ENCODE measurements at regions not wholly inside any gene's neighbourhood (a gene's known extent, or its start where the extent isn't known, plus 50 kb on each side); places are given as distances from the start of the nearest gene placed in this dataset.

GRCh38 chr2:221267773-221268425 lies 304.2 kb downstream of the EPHA4 start:
- no peak overlapping the region for H3K27ac ChIP-seq (ENCODE audit: low read depth, low read length, poor library complexity, severe bottlenecking)
- H3F3A ChIP-seq (ENCODE audit: insufficient read depth, low read length): no peaks in the 10 kb centered on the region
- no peaks in the 10 kb centered on the region for H3K9me3 ChIP-seq (ENCODE audit: low read length)
- H3K4me1 ChIP-seq (ENCODE audit: insufficient read depth, low read length, severe bottlenecking): no peaks in the 10 kb centered on the region
- H3K27me3 ChIP-seq (ENCODE audit: insufficient read depth, low read length): no peaks in the 10 kb centered on the region
- H3K4me3 ChIP-seq (ENCODE audit: low read depth, low read length, poor library complexity, severe bottlenecking): no peak overlapping the region
- H3K9ac ChIP-seq (ENCODE audit: low read length): no peak overlapping the region
- H2AFZ ChIP-seq (ENCODE audit: low read length): no peak overlapping the region
- H3K4me2 ChIP-seq (ENCODE audit: low read length): no peak overlapping the region
- H3K9me2 ChIP-seq (ENCODE audit: low read depth, low read length): no peaks in the 10 kb centered on the region
- TF ChIP-seq EZH2 (IDR thresholded peaks at IDR 0.05; ENCODE audit: borderline replicate concordance, low read length) (no peak), CTCF (IDR thresholded peaks at IDR 0.05; ENCODE audit: low read length) (no peak)
- no peaks in the 10 kb centered on the region for H3K36me3 ChIP-seq (ENCODE audit: insufficient read depth, low read length)
- H3K79me2 ChIP-seq (ENCODE audit: insufficient read depth, low read length): no peaks in the 10 kb centered on the region
- no peaks in the 10 kb centered on the region for H4K20me1 ChIP-seq (ENCODE audit: insufficient read depth, low read length)

- H4K20me1 ChIP-seq (ENCODE audit: insufficient read depth, low read length): no peaks in the 10 kb centered on the region
- H3K9me2 ChIP-seq (ENCODE audit: low read depth, low read length): no peaks in the 10 kb centered on the region
- H3K79me2 ChIP-seq (ENCODE audit: insufficient read depth, low read length): no peaks in the 10 kb centered on the region
- no peak for TF ChIP-seq EZH2 (IDR thresholded peaks at IDR 0.05; ENCODE audit: borderline replicate concordance, low read length)
- no peak for TF ChIP-seq CTCF (IDR thresholded peaks at IDR 0.05; ENCODE audit: low read length)
- H3K27me3 ChIP-seq (ENCODE audit: insufficient read depth, low read length): no peaks in the 10 kb centered on the region
- H3K27ac ChIP-seq (ENCODE audit: low read depth, low read length, poor library complexity, severe bottlenecking): no peak overlapping the region
- H3K9me3 ChIP-seq (ENCODE audit: low read length): no peaks in the 10 kb centered on the region
- no peak overlapping the region for H2AFZ ChIP-seq (ENCODE audit: low read length)
- no peak overlapping the region for H3K9ac ChIP-seq (ENCODE audit: low read length)
- H3K4me2 ChIP-seq (ENCODE audit: low read length): no peak overlapping the region
- H3K4me3 ChIP-seq (ENCODE audit: low read depth, low read length, poor library complexity, severe bottlenecking): no peak overlapping the region
- no peaks in the 10 kb centered on the region for H3K4me1 ChIP-seq (ENCODE audit: insufficient read depth, low read length, severe bottlenecking)
- no peaks in the 10 kb centered on the region for H3K36me3 ChIP-seq (ENCODE audit: insufficient read depth, low read length)
- H3F3A ChIP-seq (ENCODE audit: insufficient read depth, low read length): no peaks in the 10 kb centered on the region
Observed at GRCh38 chr2:221268631-221269030, 303.5 kb downstream of the EPHA4 start.

GRCh38 chr2:221270806-221271205 lies 301.3 kb downstream of the EPHA4 start:
- H2AFZ ChIP-seq (ENCODE audit: low read length): no peak overlapping the region
- no peaks in the 10 kb centered on the region for H3K36me3 ChIP-seq (ENCODE audit: insufficient read depth, low read length)
- no peak overlapping the region for H3K4me3 ChIP-seq (ENCODE audit: low read depth, low read length, poor library complexity, severe bottlenecking)
- TF ChIP-seq EZH2 (IDR thresholded peaks at IDR 0.05; ENCODE audit: borderline replicate concordance, low read length) (no peak), CTCF (IDR thresholded peaks at IDR 0.05; ENCODE audit: low read length) (no peak)
- H3K9me3 ChIP-seq (ENCODE audit: low read length): no peaks in the 10 kb centered on the region
- no peak overlapping the region for H3K9ac ChIP-seq (ENCODE audit: low read length)
- no peaks in the 10 kb centered on the region for H4K20me1 ChIP-seq (ENCODE audit: insufficient read depth, low read length)
- H3K27me3 ChIP-seq (ENCODE audit: insufficient read depth, low read length): no peaks in the 10 kb centered on the region
- no peaks in the 10 kb centered on the region for H3F3A ChIP-seq (ENCODE audit: insufficient read depth, low read length)
- no peak overlapping the region for H3K4me2 ChIP-seq (ENCODE audit: low read length)
- H3K27ac ChIP-seq (ENCODE audit: low read depth, low read length, poor library complexity, severe bottlenecking): no peak overlapping the region
- no peaks in the 10 kb centered on the region for H3K4me1 ChIP-seq (ENCODE audit: insufficient read depth, low read length, severe bottlenecking)
- no peaks in the 10 kb centered on the region for H3K9me2 ChIP-seq (ENCODE audit: low read depth, low read length)
- no peaks in the 10 kb centered on the region for H3K79me2 ChIP-seq (ENCODE audit: insufficient read depth, low read length)

All from OCI-LY1 (cell line).